ENCODE measurements at regions not wholly inside any gene's neighbourhood (a gene's known extent, or its start where the extent isn't known, plus 50 kb on each side); places are given as distances from the start of the nearest gene placed in this dataset.
"Not testable (repeated sequence)": the region's sequence is repeated elsewhere in the genome, so short reads cannot be mapped to it uniquely, and the experiment has no call there.

DNA sequence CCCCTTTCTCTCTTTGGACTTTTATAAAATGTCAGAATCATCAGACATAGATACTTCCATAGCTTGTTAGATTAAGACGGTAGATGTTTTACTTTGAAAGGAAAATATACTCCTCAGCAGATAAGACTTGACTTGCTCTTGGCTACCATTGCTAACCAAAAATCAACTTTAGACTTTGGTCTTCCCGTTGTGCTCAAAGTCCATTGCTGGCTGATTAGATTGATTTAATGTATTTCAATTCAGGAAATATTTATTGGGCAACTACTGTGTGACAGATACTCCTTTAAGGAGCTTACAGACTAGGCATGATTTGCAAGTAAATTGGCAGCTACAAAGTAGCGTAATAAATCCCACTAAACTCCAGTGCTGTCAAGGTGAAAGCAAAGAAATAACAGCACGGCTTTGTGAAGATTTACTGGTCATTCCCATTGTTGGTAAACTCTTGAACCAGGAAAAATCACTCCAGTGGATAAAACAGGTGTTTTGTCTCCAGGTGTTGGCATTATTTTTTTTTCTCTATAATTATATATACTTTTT is 95.7 kb upstream of the ARMC3 start:
- Histone ChIP-seq H3K36me3 (ENCODE audit: low read depth) (no peaks in the 10 kb centered on the region), H3K9me2 (ENCODE audit: insufficient read depth) (no peaks in the 10 kb centered on the region), H3K4me3 (no peak overlapping the region), H3K79me2 (ENCODE audit: low read depth) (no peaks in the 10 kb centered on the region), H3K27ac (no peak overlapping the region), H3K9me3 (ENCODE audit: insufficient read depth, low read depth) (no peaks in the 10 kb centered on the region), H3F3A (ENCODE audit: insufficient read depth, low read depth) (no peaks in the 10 kb centered on the region), H3K27me3 (ENCODE audit: insufficient read depth, low read depth) (no peaks in the 10 kb centered on the region), H3K4me1 (replicated peaks; ENCODE audit: insufficient read depth) (peaks cover 8% of the 10 kb centered on the region; the same call in 1 of the 2 replicates), H2AFZ (no peak overlapping the region), H3K4me2 (no peak overlapping the region), H4K20me1 (ENCODE audit: insufficient read depth) (no peaks in the 10 kb centered on the region)
- POLR2A ChIA-PET (ENCODE audit: unreplicated experiment) = no interaction called here
- TF ChIP-seq, protein P1, sequence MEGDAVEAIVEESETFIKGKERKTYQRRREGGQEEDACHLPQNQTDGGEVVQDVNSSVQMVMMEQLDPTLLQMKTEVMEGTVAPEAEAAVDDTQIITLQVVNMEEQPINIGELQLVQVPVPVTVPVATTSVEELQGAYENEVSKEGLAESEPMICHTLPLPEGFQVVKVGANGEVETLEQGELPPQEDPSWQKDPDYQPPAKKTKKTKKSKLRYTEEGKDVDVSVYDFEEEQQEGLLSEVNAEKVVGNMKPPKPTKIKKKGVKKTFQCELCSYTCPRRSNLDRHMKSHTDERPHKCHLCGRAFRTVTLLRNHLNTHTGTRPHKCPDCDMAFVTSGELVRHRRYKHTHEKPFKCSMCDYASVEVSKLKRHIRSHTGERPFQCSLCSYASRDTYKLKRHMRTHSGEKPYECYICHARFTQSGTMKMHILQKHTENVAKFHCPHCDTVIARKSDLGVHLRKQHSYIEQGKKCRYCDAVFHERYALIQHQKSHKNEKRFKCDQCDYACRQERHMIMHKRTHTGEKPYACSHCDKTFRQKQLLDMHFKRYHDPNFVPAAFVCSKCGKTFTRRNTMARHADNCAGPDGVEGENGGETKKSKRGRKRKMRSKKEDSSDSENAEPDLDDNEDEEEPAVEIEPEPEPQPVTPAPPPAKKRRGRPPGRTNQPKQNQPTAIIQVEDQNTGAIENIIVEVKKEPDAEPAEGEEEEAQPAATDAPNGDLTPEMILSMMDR (conservative IDR thresholded peaks at IDR 0.05) = no peak
- no peak for TF ChIP-seq EZH2 (IDR thresholded peaks at IDR 0.05; ENCODE audit: low read depth)
- intact Hi-C loops (cut with micrococcal nuclease; ENCODE audit: unreplicated experiment) = no loop called here
- BruUV-seq (replicated peaks) = no TSS peak
- CTCF ChIA-PET = no interaction called here
- no peak for DNase-seq

DNA sequence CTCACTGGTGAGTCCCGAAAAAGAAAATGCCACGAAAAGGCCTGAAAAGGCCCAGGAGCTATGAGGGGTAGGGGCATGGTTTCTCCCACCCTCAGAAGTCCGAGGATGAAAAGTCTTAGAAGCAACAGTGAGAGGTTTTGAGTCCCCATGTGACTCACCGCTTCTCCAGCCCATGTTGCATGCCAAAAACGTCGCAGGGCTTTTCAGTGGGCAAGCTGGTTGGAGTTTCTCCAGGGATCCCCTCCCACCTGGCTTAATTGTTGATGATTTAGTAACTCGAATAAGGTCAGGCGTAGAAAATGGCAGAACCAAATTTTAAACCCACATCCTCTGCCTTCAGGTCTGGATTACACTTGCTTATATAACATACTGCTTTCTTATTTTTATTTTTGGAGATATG is 96.3 kb upstream of the ARMC3 start:
- no TSS peak for BruUV-seq (replicated peaks)
- H3F3A ChIP-seq (ENCODE audit: insufficient read depth, low read depth) = no peaks in the 10 kb centered on the region
- POLR2A ChIA-PET (ENCODE audit: unreplicated experiment) = no interaction called here

DNA sequence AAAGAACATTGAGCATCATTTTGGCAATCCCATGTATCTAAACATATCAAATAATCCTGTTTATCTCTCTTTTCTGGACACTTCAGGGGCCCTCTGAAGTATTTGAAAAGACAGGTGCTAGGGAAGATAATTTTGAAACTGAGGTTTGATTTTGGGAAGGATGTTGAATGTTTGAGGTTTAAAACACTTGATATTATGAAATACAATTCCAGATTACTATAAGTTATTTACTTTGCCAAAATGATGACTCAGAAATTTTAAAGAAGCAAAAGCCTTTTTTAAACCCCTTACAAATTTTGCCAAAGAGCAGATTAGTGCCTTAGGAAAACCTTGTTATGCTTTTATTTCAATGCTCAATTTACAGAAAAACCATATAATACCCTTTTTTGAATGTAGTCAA is 99.1 kb upstream of the ARMC3 start:
- DNase-seq; H3K27me3 ChIP-seq (ENCODE audit: insufficient read depth, low read depth); POLR2A ChIA-PET (ENCODE audit: unreplicated experiment); H3F3A ChIP-seq (ENCODE audit: insufficient read depth, low read depth); H3K9me2 ChIP-seq (ENCODE audit: insufficient read depth); CTCF ChIA-PET; H4K20me1 ChIP-seq (ENCODE audit: insufficient read depth); H3K79me2 ChIP-seq (ENCODE audit: low read depth); H3K9me3 ChIP-seq (ENCODE audit: insufficient read depth, low read depth); H3K27ac ChIP-seq; H3K4me2 ChIP-seq; H3K36me3 ChIP-seq (ENCODE audit: low read depth); H3K4me3 ChIP-seq; H2AFZ ChIP-seq; BruUV-seq (replicated peaks): not testable (repeated sequence)
- intact Hi-C loops (cut with micrococcal nuclease; ENCODE audit: unreplicated experiment) = loop anchor here (10.0 kb wide), 2 partner anchors 144 to 224 kb away; no protein-coding TSS in a partner anchor
- H3K4me1 ChIP-seq (replicated peaks; ENCODE audit: insufficient read depth) = peaks cover 22% of the 10 kb centered on the region

More for the DNA sequence above, 96.3 kb upstream of the ARMC3 start:
- H3K4me2 ChIP-seq = no peak overlapping the region
- no peak overlapping the region for H2AFZ ChIP-seq
- no peak overlapping the region for H3K27ac ChIP-seq
- H3K36me3 ChIP-seq (ENCODE audit: low read depth) = no peaks in the 10 kb centered on the region
- CTCF ChIA-PET = no interaction called here
- DNase-seq = no peak
- H3K4me3 ChIP-seq = no peak overlapping the region
- peaks cover 8% of the 10 kb centered on the region; the same call in 1 of the 2 replicates for H3K4me1 ChIP-seq (replicated peaks; ENCODE audit: insufficient read depth)
- H3K9me2 ChIP-seq (ENCODE audit: insufficient read depth) = no peaks in the 10 kb centered on the region
- TF ChIP-seq, protein P1 (conservative IDR thresholded peaks at IDR 0.05) = no peak
- no peak for TF ChIP-seq EZH2 (IDR thresholded peaks at IDR 0.05; ENCODE audit: low read depth)
- no peaks in the 10 kb centered on the region for H3K9me3 ChIP-seq (ENCODE audit: insufficient read depth, low read depth)
- no peaks in the 10 kb centered on the region for H3K79me2 ChIP-seq (ENCODE audit: low read depth)
- H3K27me3 ChIP-seq (ENCODE audit: insufficient read depth, low read depth) = no peaks in the 10 kb centered on the region
- intact Hi-C loops (cut with micrococcal nuclease; ENCODE audit: unreplicated experiment) = no loop called here
- H4K20me1 ChIP-seq (ENCODE audit: insufficient read depth) = no peaks in the 10 kb centered on the region

DNA sequence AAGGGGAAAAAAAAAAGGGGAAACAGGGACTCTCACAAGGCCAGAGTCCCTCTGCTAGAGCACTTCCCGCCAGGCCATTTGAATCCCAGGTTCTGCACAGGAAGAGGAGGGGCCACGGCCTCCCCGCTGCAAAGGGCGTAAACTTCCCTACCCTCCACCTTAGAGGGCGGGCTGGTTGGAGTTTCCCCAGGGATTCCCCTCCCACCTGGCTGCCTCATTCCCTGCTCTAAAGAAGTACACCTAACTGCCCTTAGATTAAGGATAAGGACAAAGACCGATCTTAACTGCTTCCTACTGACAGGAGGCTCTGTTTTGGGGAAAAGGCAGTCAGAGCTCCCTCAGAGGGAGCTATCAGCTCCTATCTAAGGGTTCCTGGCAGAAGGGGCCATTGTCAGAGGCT is 102.0 kb upstream of the ARMC3 start:
- Histone ChIP-seq H3K9me3 (ENCODE audit: insufficient read depth, low read depth) (no peaks in the 10 kb centered on the region), H3K4me1 (replicated peaks; ENCODE audit: insufficient read depth) (peaks cover 33% of the 10 kb centered on the region), H3K4me3 (no peak overlapping the region), H3K4me2 (no peak overlapping the region), H4K20me1 (ENCODE audit: insufficient read depth) (no peaks in the 10 kb centered on the region), H3K9me2 (ENCODE audit: insufficient read depth) (no peaks in the 10 kb centered on the region), H3F3A (ENCODE audit: insufficient read depth, low read depth) (no peaks in the 10 kb centered on the region; the same call in 1 of the 2 replicates), H3K79me2 (ENCODE audit: low read depth) (no peaks in the 10 kb centered on the region), H2AFZ (no peak overlapping the region), H3K27ac (no peak overlapping the region), H3K36me3 (ENCODE audit: low read depth) (no peaks in the 10 kb centered on the region), H3K27me3 (ENCODE audit: insufficient read depth, low read depth) (no peaks in the 10 kb centered on the region)
- no peak for TF ChIP-seq EZH2 (IDR thresholded peaks at IDR 0.05; ENCODE audit: low read depth)
- TF ChIP-seq, protein P1 (conservative IDR thresholded peaks at IDR 0.05) = no peak
- POLR2A ChIA-PET (ENCODE audit: unreplicated experiment) = no interaction called here
- intact Hi-C loops (cut with micrococcal nuclease; ENCODE audit: unreplicated experiment) = loop anchor here (10.0 kb wide), 2 partner anchors 141 to 221 kb away; no protein-coding TSS in a partner anchor
- no TSS peak for BruUV-seq (replicated peaks)
- CTCF ChIA-PET = no interaction called here
- DNase-seq = no peak

Measured in PC-9 (cell line).